Left colon (tissue), 2 donors: ENCODE measurements at regions not wholly inside any gene's neighbourhood (a gene's known extent, or its start where the extent isn't known, plus 50 kb on each side); places are given as distances from the start of the nearest gene placed in this dataset.
"Not testable (repeated sequence)": the region's sequence is repeated elsewhere in the genome, so short reads cannot be mapped to it uniquely, and the experiment has no call there.

Experiments used
- ATAC-seq: fragments of 200-7000 bp; cut with Tn5 transposase; one replicate; pipeline ENCODE4 v1.9.1; 2020; ENCODE audit warnings: mild to moderate bottlenecking, moderate library complexity
- DNase-seq, 2 donors: peaks; one replicate each; pipeline ENCODE4 v3.0.0-alpha.2; 2020
- intact Hi-C, 2 donors: fragments of 100-400 bp; cut with DNase I in 1 of 2; cut with micrococcal nuclease in 1 of 2; formaldehyde crosslinking; loops; one replicate each; pipeline versions ENCODE4 v1.11.2 to v1.14.0; 2022; cut with DNase I, micrococcal nuclease
- donor health status: DM: no; HTN: no; CAD: no.
- donor health status: DM: yes; HTN: yes; CAD: no.

DNA sequence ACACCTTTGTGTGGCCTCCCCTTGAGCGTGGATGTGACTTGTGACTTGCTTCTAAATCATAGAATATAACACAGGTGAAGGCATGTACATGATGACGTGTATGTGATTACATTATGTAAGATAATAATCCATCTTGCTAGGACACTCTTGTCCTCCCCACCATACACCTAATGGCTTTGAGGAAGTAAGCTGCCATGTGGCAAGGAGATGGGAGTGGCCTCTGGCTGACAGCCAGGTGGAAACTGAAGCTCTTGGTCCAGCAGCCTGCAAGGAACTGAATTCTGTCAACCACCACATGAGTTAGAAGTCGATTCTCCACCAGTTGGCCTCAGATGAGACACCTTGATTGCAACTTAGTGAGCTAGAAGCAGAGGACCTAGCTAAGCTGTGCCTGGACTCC is 67.4 kb upstream of the ELN start:
- intact Hi-C loops: no loop called here
- DNase-seq (peak; percentile 80 to 88), ATAC-seq (peak; percentile 100)

GRCh38 chr7:73961991-73962390 is 66.0 kb upstream of the ELN start:
- DNase-seq, ATAC-seq, intact Hi-C loops: not testable (repeated sequence)

- ATAC-seq (no peak), DNase-seq (no peak)
- intact Hi-C loops: no loop called here
These were observed 64.6 kb upstream of the ELN start for GRCh38 chr7:73963252-73963822.

- no peak for ATAC-seq
- DNase-seq: no peak
- intact Hi-C loops: no loop called here
These were observed 63.2 kb upstream of the ELN start for GRCh38 chr7:73964786-73965185.

DNA sequence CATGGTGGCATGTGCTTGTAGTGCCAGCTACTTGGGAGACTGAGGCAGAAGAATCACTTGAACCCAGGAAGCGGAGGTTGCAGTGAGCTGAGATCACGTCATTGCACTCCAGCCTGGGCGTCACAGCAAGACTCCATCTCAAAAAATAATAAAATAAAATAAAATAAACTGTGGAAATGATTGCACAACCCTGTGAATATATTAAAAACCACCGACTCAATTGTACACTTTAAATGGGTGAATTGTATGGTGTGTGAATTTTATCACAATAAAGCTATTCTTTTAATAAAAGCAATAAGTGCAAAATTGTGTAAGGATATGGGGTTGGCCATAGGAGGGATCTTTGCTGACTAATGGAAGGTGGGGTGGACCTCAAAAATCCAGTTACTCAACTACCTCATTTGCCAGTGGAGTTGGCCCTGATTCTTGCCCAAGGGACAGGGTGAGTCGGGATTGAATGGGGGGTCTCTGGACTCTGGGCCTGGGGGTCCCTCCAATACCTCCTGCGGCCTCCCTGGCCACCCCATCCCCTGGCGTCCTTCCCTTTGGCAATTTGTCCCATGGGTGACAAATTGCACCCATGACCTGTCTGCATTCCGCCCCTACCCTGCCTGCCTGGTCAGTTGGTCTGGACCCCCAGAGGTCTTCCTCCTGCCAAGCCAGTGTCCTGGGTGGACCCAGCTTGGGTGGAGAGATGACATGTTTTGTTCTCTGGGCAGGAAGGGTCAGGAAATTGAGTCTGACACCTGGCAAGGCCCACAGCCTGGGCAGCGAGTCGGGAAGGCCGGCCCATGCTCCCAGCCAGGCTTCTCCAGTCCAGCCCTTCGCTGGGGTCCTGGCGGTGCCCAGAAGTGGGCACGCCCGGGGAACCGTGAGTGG is 61.7 kb upstream of the ELN start:
- DNase-seq (no peak), ATAC-seq (no peak)
- intact Hi-C loops: no loop called here

DNA sequence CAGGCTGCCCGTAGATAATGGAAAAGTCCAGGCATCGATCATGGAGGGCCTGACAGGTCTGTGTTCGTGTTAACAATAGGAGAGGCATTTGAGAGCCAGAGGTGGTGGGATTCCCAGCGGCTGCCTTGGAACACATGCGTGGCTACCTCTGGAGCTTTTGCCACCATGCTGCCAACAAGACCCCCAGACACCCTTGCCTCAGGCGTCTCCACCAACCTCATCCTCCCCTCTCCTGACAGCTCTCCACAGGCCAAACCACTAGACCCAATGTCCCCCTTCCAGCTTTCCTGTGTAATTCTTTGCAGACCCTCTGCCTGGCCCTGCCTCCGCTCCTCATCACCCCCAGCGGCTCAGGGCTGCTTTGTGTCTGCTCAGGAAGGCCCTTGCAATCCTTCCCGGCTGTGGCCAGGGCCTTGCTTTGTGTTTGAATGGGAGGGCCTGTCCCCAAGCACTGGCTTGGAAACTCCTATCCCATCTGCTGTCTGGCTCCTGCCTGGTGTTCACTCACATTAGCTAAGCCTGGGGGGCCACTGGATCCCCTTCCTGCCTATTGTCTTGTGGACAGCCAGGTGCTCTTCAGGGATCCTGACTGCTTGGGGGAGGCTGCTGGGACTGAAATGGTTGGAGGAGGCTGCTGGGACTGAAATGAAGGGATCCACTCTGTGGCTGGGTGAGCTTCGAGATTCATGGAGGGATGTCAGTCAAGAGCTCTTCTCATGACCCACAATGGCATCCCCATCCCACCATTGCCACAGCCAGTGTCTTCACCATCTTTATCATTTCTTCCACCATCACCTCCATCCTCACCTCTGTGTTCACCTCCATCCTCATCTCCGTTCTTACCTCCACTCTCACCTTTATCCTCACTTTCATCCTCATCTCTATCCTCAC is 60.8 kb upstream of the ELN start:
- no peak for DNase-seq
- intact Hi-C loops: no loop called here
- no peak for ATAC-seq

DNA sequence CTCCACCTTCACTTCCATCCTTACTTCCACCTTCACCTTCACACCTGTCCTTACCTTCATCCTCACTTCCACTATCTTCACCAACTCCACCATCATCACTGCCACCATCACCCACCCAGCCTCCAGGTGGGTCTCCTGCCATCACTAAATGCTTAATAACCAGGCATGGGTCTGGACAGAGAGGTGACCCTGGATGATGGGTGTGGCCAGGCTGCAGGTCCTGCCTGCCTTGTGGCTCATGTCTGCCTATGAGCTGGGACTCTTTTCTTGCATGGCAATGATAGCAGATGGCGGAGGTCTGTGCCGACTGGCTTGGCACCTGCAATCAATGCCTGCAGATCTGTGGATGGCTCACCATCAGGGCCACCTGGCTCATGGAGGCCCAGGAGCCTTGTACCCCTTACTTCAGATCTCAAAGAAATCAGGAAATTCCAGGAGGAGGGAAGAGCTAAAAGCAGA is 60.1 kb upstream of the ELN start:
- ATAC-seq: no peak
- intact Hi-C loops: no loop called here
- no peak for DNase-seq

DNA sequence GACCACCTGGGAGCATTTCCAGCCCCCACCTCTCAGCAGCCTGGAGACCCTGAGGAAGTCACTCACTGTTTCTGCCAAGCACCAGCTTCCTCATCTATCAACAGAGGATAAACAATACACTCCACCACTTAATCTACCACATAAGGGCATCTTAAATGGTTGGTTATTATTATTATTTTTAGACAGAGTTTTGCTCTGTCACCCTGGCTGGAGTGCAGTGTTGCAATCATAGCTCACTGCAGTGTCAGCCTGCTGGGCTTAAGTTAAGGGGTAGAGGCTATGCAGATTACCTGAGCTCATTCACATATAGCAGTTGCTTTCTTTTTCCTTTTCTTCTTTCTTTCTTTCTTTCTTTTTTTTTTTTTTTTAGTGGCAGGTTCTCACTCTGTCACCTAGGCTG is 59.5 kb upstream of the ELN start:
- ATAC-seq (no peak), DNase-seq (no peak)
- intact Hi-C loops: no loop called here

DNA sequence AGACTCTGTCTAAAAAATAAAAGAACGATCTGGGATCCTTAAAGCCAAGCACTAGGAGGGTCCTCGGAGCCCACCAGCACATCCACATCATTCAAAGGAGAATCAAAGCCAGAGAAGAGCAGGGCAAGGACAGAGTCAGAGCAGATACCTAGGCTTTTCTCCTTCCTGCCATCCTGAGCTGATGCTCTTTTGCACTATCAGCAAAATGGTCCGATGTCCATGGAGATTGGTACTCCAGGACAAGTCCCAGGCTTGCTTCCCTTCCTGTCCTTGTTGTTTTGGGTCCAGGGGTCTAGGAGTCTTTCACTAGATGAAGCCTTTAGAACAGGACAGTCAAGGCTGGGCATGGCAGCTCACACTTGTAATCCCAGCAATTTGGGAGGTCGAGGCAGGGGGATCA is 58.0 kb upstream of the ELN start:
- intact Hi-C loops: no loop called here
- DNase-seq (no peak), ATAC-seq (no peak)

GRCh38 chr7:73970801-73971229 is 57.2 kb upstream of the ELN start:
- intact Hi-C loops: no loop called here
- ATAC-seq (no peak), DNase-seq (no peak)

GRCh38 chr7:73971322-73971703 is 56.7 kb upstream of the ELN start:
- no peak for DNase-seq
- no peak for ATAC-seq
- intact Hi-C loops: no loop called here

DNA sequence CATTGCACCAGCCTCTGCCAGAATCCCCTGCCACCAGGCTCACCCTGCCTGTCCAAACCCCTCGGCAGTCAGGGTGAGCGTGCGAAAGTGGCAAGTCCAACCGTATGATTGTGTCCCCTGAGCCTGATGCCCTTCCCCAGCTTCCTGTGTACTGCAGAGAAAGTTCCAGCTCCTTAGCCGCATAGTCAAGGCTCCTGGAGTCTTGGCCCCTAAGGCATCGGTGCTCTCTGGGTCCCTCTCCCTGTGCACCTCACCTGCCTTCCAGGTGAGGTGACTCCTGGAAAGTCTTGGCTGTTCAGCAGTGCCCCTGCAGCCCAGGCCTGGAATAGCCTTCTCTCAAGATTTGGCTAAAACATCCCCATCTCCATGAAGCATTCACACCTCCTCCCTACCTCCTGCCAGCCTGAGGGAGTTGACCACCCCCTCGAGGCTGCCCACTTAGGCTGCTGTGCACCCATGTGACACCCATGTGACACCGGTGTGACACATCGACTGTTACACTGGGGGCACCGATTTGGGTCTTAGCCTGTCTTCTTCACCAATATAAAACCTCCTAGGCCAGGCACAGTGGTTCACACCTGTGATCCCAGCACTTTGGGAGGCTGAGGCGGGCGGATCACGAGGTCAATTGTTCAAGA is 56.1 kb upstream of the ELN start:
- no peak for DNase-seq
- intact Hi-C loops: no loop called here
- ATAC-seq: peak; percentile 56

- no peak for ATAC-seq
- intact Hi-C loops: no loop called here
- no peak for DNase-seq
These were observed 55.4 kb upstream of the ELN start for GRCh38 chr7:73972614-73973013.

- no peak for DNase-seq
- ATAC-seq: peak; percentile 21
- intact Hi-C loops: no loop called here
These were observed 54.9 kb upstream of the ELN start for GRCh38 chr7:73973091-73973490.

DNA sequence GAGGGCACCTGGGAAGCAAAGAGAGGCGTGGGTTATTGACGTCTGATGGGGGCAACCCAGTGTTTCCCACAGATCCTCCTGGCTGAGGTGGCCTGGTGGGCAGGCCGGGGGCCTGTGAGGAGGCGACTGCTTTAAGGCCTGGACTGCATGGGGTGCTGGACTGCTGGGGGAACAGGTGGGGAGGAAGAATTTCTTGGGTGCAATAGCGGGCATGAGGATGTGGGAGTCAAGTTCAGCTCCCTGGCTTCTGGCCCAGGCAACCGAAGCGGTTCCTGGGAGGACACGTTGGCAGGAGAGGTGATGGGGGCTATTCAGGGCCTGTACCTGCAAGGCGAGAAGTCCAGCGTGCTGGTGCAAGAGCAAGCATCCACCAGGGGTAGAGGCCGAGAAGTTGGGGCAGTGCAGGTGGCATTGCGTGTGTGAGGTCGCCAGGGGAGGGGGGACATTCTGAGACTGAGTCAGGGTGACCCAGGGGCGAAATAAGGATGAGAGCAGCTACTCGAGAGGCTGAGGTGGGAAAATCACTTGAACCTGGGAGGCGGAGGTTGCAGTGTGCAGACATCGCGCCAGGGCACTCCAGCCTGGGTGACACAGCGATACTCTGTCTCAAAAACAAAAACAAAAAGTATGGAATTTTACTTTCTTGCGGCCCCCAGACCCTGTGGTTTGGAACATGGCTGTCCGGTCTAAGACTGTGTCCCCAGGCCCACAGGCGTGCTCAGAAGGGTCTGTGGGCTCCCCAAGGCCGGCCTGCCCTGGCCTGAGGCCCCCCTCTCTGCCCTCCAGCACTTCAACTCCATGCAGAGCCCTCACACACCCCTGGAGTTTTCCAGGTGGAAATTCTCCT is 53.6 kb upstream of the ELN start:
- no peak for DNase-seq
- intact Hi-C loops: no loop called here
- ATAC-seq: no peak

GRCh38 chr7:73974948-73975926 is 52.7 kb upstream of the ELN start:
- DNase-seq: no peak

More at GRCh38 chr7:73974948-73975926, 52.7 kb upstream of the ELN start:
- intact Hi-C loops: no loop called here
- ATAC-seq: no peak
